Spleen (tissue), 7 donors: ENCODE measurements at regions not wholly inside any gene's neighbourhood (a gene's known extent, or its start where the extent isn't known, plus 50 kb on each side); places are given as distances from the start of the nearest gene placed in this dataset.

Experiments
- CTCF ChIP-seq, 11 experiments: fragments of 200-600 bp in 7 of 11; fragments of 450-650 bp in 4 of 11; sonication (generic) in 4 of 11; IDR thresholded peaks in 8 of 11; conservative IDR thresholded peaks in 3 of 11; 1 replicate in 7 of 11; 2 replicates in 4 of 11; pipeline versions ENCODE4 v1.4.0 to v1.8.0; 2016 to 2021; ENCODE audit warnings: antibody characterized with exemption in 11 of 11, inconsistent platforms in 4 of 11, mild to moderate bottlenecking in 1 of 11
- POLR2AphosphoS5 ChIP-seq, 3 donors: sonication (generic); formaldehyde crosslinking; IDR thresholded peaks; one replicate each; pipeline ENCODE4 v1.5.1; 2017; ENCODE audit warnings: antibody characterized with exemption in 3 of 3
- donor health status: DM: no; HTN: no; CAD: no; lungs with moderate emphysema.
- donor health status: DM: no; HTN: no; CAD: no.
- donor health status: DM: no; HTN: no; CAD: no.

- TF ChIP-seq CTCF (IDR thresholded peaks at IDR 0.05 in 8 of 11, conservative IDR thresholded peaks at IDR 0.05 in 3 of 11) (no peak), POLR2AphosphoS5 (IDR thresholded peaks at IDR 0.05) (no peak)
Observed at GRCh38 chr5:21013237-21013636, 1025.2 kb upstream of the CDH18 start.
